ENCODE measurements at regions not wholly inside any gene's neighbourhood (a gene's known extent, or its start where the extent isn't known, plus 50 kb on each side); places are given as distances from the start of the nearest gene placed in this dataset.
"Not testable (repeated sequence)": the region's sequence is repeated elsewhere in the genome, so short reads cannot be mapped to it uniquely, and the experiment has no call there.

- no peaks in the 10 kb centered on the region for H3K36me3 Mint-ChIP-seq (ENCODE audit: insufficient read depth)
- H3K4me1 Mint-ChIP-seq (ENCODE audit: low read depth): no peaks in the 10 kb centered on the region
- no peaks in the 10 kb centered on the region for H3K9me3 Mint-ChIP-seq (ENCODE audit: low read depth)
- H3K27me3 Mint-ChIP-seq: peaks cover 19% of the 10 kb centered on the region
- DNase-seq (ENCODE audit: low spot score, unreplicated experiment): no peak
- TF ChIP-seq CTCF (IDR thresholded peaks at IDR 0.05; ENCODE audit: unreplicated experiment): no peak
- no peak overlapping the region for H3K4me3 Mint-ChIP-seq (ENCODE audit: low read depth)
- H3K27ac Mint-ChIP-seq: no peak overlapping the region
Observed at GRCh38 chr6:27728442-27728841, 183.8 kb downstream of the OR2B2 start.

GRCh38 chr6:27726619-27727023, 185.6 kb downstream of the OR2B2 start:
- no peak for TF ChIP-seq CTCF (IDR thresholded peaks at IDR 0.05; ENCODE audit: unreplicated experiment)
- no peaks in the 10 kb centered on the region for H3K36me3 Mint-ChIP-seq (ENCODE audit: insufficient read depth)
- no peak overlapping the region for H3K4me3 Mint-ChIP-seq (ENCODE audit: low read depth)
- no peaks in the 10 kb centered on the region for H3K9me3 Mint-ChIP-seq (ENCODE audit: low read depth)
- peaks cover 29% of the 10 kb centered on the region for H3K27me3 Mint-ChIP-seq
- H3K4me1 Mint-ChIP-seq (ENCODE audit: low read depth): no peaks in the 10 kb centered on the region
- DNase-seq (ENCODE audit: low spot score, unreplicated experiment): no peak
- H3K27ac Mint-ChIP-seq: no peak overlapping the region

- H3K4me1 Mint-ChIP-seq (ENCODE audit: low read depth): no peaks in the 10 kb centered on the region
- H3K27ac Mint-ChIP-seq: no peak overlapping the region
- H3K27me3 Mint-ChIP-seq: peaks cover 28% of the 10 kb centered on the region
- DNase-seq (ENCODE audit: low spot score, unreplicated experiment): no peak
- H3K36me3 Mint-ChIP-seq (ENCODE audit: insufficient read depth): no peaks in the 10 kb centered on the region
- no peak for TF ChIP-seq CTCF (IDR thresholded peaks at IDR 0.05; ENCODE audit: unreplicated experiment)
- no peaks in the 10 kb centered on the region for H3K9me3 Mint-ChIP-seq (ENCODE audit: low read depth)
- H3K4me3 Mint-ChIP-seq (ENCODE audit: low read depth): no peak overlapping the region
Observed at GRCh38 chr6:27720607-27721580, 191.3 kb downstream of the OR2B2 start.

- H3K36me3 Mint-ChIP-seq (ENCODE audit: insufficient read depth); H3K27ac Mint-ChIP-seq; H3K4me3 Mint-ChIP-seq (ENCODE audit: low read depth); DNase-seq (ENCODE audit: low spot score, unreplicated experiment); H3K4me1 Mint-ChIP-seq (ENCODE audit: low read depth); H3K9me3 Mint-ChIP-seq (ENCODE audit: low read depth): not testable (repeated sequence)
- peaks cover 23% of the 10 kb centered on the region for H3K27me3 Mint-ChIP-seq
Observed at GRCh38 chr6:27719039-27719438, 193.2 kb downstream of the OR2B2 start.

DNA sequence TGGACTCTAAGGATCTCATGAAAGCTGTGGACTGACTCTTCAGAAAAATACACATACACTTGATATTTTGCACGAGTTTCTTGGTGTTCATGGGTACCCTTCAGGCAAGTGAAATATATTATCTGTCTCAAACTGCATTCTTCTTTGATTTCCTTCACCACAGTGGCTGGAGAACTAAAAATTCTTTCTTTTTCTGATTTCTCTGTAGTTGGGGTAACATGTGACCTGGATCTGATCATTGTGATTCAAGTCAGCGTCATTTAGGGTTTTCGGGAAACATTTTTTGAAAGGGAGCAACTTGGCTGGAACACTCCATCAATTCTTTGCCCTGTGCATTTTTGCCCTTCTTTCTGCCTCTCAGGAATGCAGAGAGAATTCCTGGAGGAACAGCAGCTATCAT, 205.8 kb downstream of the OR2B2 start:
- no peak overlapping the region for H3K27ac Mint-ChIP-seq

More for the DNA sequence above, 205.8 kb downstream of the OR2B2 start:
- Mint-ChIP-seq H3K4me1 (ENCODE audit: low read depth) (no peaks in the 10 kb centered on the region), H3K9me3 (ENCODE audit: low read depth) (no peaks in the 10 kb centered on the region), H3K4me3 (ENCODE audit: low read depth) (no peak overlapping the region), H3K27me3 (no peaks in the 10 kb centered on the region), H3K36me3 (ENCODE audit: insufficient read depth) (peaks cover 30% of the 10 kb centered on the region)
- TF ChIP-seq CTCF (IDR thresholded peaks at IDR 0.05; ENCODE audit: unreplicated experiment): no peak
- DNase-seq (ENCODE audit: low spot score, unreplicated experiment): no peak

Data from progenitor cell of endocrine pancreas (in vitro differentiated cells).